ENCODE measurements at regions not wholly inside any gene's neighbourhood (a gene's known extent, or its start where the extent isn't known, plus 50 kb on each side); places are given as distances from the start of the nearest gene placed in this dataset.

DNA sequence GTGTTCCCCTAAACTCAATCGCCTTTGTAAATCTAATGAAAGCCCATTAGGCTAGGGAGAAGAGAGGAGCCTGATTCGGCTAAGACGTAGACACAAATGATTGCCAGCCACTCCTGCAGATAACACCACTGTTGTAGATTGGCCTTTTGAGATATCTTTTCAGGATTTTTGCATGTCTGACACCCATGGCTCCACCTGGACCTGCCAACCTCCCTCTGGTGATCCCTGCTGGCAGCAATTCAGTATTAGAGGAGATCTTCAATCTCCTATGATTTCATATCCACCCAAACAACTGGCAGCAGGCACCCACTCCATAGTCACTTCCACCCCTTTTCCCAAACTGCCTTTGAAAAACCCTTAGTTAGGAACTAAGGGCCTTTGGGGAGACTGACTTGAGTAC is 191.9 kb upstream of the UBL3 start:
- TF ChIP-seq EP300 (IDR thresholded peaks at IDR 0.05; ENCODE audit: low read depth), result no peak
- TF ChIP-seq, protein P1, sequence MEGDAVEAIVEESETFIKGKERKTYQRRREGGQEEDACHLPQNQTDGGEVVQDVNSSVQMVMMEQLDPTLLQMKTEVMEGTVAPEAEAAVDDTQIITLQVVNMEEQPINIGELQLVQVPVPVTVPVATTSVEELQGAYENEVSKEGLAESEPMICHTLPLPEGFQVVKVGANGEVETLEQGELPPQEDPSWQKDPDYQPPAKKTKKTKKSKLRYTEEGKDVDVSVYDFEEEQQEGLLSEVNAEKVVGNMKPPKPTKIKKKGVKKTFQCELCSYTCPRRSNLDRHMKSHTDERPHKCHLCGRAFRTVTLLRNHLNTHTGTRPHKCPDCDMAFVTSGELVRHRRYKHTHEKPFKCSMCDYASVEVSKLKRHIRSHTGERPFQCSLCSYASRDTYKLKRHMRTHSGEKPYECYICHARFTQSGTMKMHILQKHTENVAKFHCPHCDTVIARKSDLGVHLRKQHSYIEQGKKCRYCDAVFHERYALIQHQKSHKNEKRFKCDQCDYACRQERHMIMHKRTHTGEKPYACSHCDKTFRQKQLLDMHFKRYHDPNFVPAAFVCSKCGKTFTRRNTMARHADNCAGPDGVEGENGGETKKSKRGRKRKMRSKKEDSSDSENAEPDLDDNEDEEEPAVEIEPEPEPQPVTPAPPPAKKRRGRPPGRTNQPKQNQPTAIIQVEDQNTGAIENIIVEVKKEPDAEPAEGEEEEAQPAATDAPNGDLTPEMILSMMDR (IDR thresholded peaks at IDR 0.05), result no peak

All from transverse colon (tissue), 3 donors.